Activated B cell treated with CpG ODN at 0.5 μM for 24 hours (primary cell): ENCODE measurements at regions not wholly inside any gene's neighbourhood (a gene's known extent, or its start where the extent isn't known, plus 50 kb on each side); places are given as distances from the start of the nearest gene placed in this dataset.
"Not testable (repeated sequence)": the region's sequence is repeated elsewhere in the genome, so short reads cannot be mapped to it uniquely, and the experiment has no call there.

Experiments
- ATAC-seq: fragments of 200-7000 bp; cut with Tn5 transposase; one replicate; pipeline ENCODE4 v1.10.0; 2021; ENCODE audit warnings: low read depth, mild to moderate bottlenecking, moderate library complexity
- CTCF ChIA-PET: fragments of 350-600 bp; sonication (Branson Sonifier 250); formaldehyde crosslinking; loops from one replicate; lab custom pipeline; 2021; ENCODE audit warnings: antibody characterized with exemption; lab: Charles Lee
- POLR2A ChIA-PET: fragments of 350-600 bp; sonication (Branson Sonifier 250); formaldehyde crosslinking; loops from one replicate; lab custom pipeline; 2021; ENCODE audit warnings: antibody characterized with exemption; lab: Charles Lee
- DNase-seq: peaks from one replicate; pipeline ENCODE4 v3.0.0; 2022
- H3K27ac Mint-ChIP-seq: one replicate; pipeline ENCODE4 v1.8.0; 2020; ENCODE audit warnings: mixed read lengths
- H3K27me3 Mint-ChIP-seq: one replicate; pipeline ENCODE4 v1.8.0; 2021; ENCODE audit warnings: mixed read lengths
- H3K36me3 Mint-ChIP-seq: one replicate; pipeline ENCODE4 v1.8.0; 2021; ENCODE audit warnings: low read depth, mixed read lengths
- H3K4me1 Mint-ChIP-seq: one replicate; pipeline ENCODE4 v1.8.0; 2021; ENCODE audit warnings: mixed read lengths
- H3K4me3 Mint-ChIP-seq: one replicate; pipeline ENCODE4 v1.8.0; 2020; ENCODE audit warnings: mild to moderate bottlenecking, mixed read lengths
- H3K9me3 Mint-ChIP-seq: one replicate; pipeline ENCODE4 v1.8.0; 2020; ENCODE audit warnings: mixed read lengths
- intact Hi-C: fragments of 100-400 bp; cut with micrococcal nuclease; formaldehyde crosslinking; loops from one replicate; pipeline ENCODE4 v1.15.1; 2024

DNA sequence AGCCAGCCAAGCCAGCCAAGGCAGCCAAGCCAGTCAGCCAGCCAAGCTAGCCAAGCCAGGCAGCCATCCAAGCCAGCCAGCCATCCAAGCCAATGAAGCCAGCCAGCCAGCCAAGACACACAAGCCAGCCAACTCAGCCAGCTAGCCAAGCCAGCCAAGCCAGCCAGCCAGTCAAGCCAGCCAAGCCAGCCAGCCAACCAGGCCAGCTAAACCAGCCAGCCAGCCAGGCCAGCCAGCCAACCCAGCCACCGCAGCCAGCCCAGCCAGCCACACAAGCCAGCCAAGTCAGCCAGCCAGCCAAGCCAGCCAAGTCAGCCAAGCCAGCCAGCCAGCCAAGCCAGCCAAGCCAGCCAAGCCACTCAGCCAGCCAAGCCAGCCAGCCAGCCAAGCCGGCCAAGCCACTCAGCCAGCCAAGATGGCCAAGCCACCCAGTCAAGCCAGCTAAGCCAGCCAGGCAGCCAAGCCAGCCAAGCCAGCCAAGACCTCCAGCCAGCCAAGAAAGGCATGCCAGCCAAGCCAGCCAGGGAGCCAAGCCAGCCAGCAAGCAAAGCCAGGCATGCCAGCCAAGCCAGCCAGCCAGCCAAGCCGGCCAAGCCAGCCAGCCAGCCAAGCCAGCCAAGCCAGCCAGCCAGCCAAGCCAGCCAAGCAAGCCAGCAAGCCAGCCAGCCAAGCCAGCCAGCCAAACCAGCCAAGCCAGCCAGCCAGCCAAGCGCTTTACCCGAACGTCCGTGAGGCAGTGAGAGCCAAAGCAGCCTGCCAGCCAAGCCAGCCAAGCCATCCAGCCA, 335.7 kb upstream of the PLGLB2 start:
- H3K27me3 Mint-ChIP-seq, DNase-seq, POLR2A ChIA-PET, H3K27ac Mint-ChIP-seq, H3K4me3 Mint-ChIP-seq, H3K36me3 Mint-ChIP-seq, H3K4me1 Mint-ChIP-seq, CTCF ChIA-PET, H3K9me3 Mint-ChIP-seq, ATAC-seq, intact Hi-C loops: not testable (repeated sequence)

DNA sequence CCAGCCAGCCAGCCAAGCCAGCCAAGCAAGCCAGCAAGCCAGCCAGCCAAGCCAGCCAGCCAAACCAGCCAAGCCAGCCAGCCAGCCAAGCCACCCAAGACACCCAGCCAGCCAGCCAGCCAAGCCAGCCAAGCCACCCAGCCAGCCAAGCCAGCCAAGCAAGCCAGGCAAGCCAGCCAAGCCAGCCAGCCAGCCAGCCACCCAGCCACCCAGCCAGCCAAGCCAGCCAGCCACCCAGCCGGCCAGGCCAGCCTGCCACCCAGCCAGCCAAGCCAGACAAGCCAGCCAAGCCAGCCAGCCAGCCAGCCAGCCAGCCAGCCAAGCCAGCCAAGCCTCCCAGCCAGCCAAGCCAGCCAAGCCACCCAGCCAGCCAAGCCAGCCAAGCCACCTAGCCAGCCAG, 333.6 kb upstream of the PLGLB2 start:
- ATAC-seq, H3K4me3 Mint-ChIP-seq, DNase-seq, POLR2A ChIA-PET, H3K36me3 Mint-ChIP-seq, H3K27ac Mint-ChIP-seq, H3K27me3 Mint-ChIP-seq, intact Hi-C loops, CTCF ChIA-PET, H3K4me1 Mint-ChIP-seq, H3K9me3 Mint-ChIP-seq: not testable (repeated sequence)

GRCh38 chr2:87414795-87415570, 332.9 kb upstream of the PLGLB2 start:
- not testable (repeated sequence) for H3K27me3 Mint-ChIP-seq

GRCh38 chr2:87415586-87416265, 332.2 kb upstream of the PLGLB2 start:
- CTCF ChIA-PET, H3K9me3 Mint-ChIP-seq, DNase-seq, H3K4me3 Mint-ChIP-seq, H3K27me3 Mint-ChIP-seq, intact Hi-C loops, H3K36me3 Mint-ChIP-seq, ATAC-seq, POLR2A ChIA-PET, H3K27ac Mint-ChIP-seq, H3K4me1 Mint-ChIP-seq: not testable (repeated sequence)

More at GRCh38 chr2:87414795-87415570, 332.9 kb upstream of the PLGLB2 start:
- H3K4me3 Mint-ChIP-seq, POLR2A ChIA-PET, intact Hi-C loops, H3K4me1 Mint-ChIP-seq, CTCF ChIA-PET, ATAC-seq, H3K9me3 Mint-ChIP-seq, H3K36me3 Mint-ChIP-seq, H3K27ac Mint-ChIP-seq, DNase-seq: not testable (repeated sequence)

GRCh38 chr2:87416266-87416592, 331.7 kb upstream of the PLGLB2 start:
- H3K27me3 Mint-ChIP-seq, H3K9me3 Mint-ChIP-seq, CTCF ChIA-PET, H3K4me1 Mint-ChIP-seq, DNase-seq, POLR2A ChIA-PET, H3K27ac Mint-ChIP-seq, ATAC-seq, H3K36me3 Mint-ChIP-seq, H3K4me3 Mint-ChIP-seq, intact Hi-C loops: not testable (repeated sequence)

DNA sequence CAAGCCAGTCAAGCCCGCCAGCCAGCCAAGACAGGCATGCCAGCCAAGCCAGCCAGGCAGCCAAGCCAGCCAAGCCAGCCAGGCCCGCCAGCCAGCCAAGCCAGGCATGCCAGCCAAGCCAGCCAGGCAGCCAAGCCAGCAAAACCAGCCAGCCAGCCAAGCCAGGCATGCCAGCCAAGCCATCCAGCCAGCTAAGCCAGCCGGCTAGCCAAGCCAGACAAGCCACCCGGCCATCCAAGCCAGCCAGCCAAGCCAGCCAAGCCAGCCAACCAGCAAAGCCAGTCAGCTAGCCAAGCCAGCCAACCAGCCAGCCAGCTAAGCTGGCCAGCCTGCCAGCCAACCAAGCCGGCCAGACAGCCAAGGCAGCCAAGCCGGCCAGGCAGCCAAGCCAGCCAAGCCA, 330.7 kb upstream of the PLGLB2 start:
- not testable (repeated sequence) for H3K27me3 Mint-ChIP-seq, H3K9me3 Mint-ChIP-seq

DNA sequence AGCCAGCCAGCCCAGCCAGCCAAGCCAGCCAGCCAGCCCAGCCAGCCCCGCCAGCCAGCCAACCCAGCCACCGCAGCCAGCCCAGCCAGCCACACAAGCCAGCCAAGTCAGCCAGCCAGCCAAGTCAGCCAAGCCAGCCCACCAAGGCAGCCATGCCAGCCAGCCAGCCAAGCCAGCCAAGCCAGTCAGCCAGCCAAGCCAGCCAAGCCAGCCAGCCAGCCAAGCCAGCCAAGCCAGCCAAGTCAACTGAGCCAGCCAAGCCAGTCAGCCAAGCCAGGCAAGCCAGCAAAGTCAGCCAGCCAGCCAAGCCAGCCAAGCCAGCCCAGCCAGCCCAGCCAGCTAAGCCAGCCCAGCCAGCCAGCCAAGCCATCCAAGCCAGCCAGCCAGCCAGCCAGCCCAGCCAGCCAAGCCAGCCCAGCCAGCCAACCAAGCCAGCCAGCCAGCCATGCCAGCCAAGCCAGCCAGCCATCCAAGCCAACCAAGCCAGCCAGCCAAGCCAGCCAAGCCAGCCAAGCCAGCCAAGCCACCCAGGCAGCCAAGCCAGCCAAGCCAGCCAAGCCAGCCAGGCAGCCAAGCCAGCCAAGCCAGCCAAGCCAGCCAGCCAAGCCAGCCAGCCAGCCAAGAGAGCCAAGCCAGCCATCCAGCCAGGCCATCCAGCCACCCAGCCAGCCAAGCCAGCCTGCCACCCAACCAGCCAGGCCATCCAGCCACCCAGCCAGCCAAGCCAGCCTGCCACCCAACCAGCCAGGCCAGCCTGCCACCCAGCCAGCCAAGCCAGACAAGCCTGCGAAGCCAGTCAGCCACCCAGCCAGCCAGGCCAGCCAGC, 329.9 kb upstream of the PLGLB2 start:
- DNase-seq, H3K4me1 Mint-ChIP-seq, H3K9me3 Mint-ChIP-seq, H3K27ac Mint-ChIP-seq, POLR2A ChIA-PET, H3K4me3 Mint-ChIP-seq, ATAC-seq, CTCF ChIA-PET, H3K27me3 Mint-ChIP-seq, H3K36me3 Mint-ChIP-seq, intact Hi-C loops: not testable (repeated sequence)

More for the DNA sequence above, 330.7 kb upstream of the PLGLB2 start:
- ATAC-seq, POLR2A ChIA-PET, H3K36me3 Mint-ChIP-seq, CTCF ChIA-PET, DNase-seq, H3K4me1 Mint-ChIP-seq, intact Hi-C loops, H3K27ac Mint-ChIP-seq, H3K4me3 Mint-ChIP-seq: not testable (repeated sequence)

- H3K27ac Mint-ChIP-seq, H3K36me3 Mint-ChIP-seq, CTCF ChIA-PET, H3K9me3 Mint-ChIP-seq, intact Hi-C loops, DNase-seq, H3K4me3 Mint-ChIP-seq, ATAC-seq, H3K27me3 Mint-ChIP-seq, H3K4me1 Mint-ChIP-seq, POLR2A ChIA-PET: not testable (repeated sequence)
Measured at GRCh38 chr2:87418823-87419822, 328.8 kb upstream of the PLGLB2 start.

- H3K4me1 Mint-ChIP-seq, DNase-seq, H3K9me3 Mint-ChIP-seq, H3K27ac Mint-ChIP-seq, H3K27me3 Mint-ChIP-seq, intact Hi-C loops, POLR2A ChIA-PET, H3K36me3 Mint-ChIP-seq, CTCF ChIA-PET, ATAC-seq, H3K4me3 Mint-ChIP-seq: not testable (repeated sequence)
Measured at GRCh38 chr2:87419980-87420379, 327.9 kb upstream of the PLGLB2 start.

- H3K36me3 Mint-ChIP-seq, DNase-seq, H3K27me3 Mint-ChIP-seq, H3K27ac Mint-ChIP-seq, H3K4me1 Mint-ChIP-seq, H3K4me3 Mint-ChIP-seq, CTCF ChIA-PET, POLR2A ChIA-PET, intact Hi-C loops, ATAC-seq, H3K9me3 Mint-ChIP-seq: not testable (repeated sequence)
Measured at GRCh38 chr2:87420954-87421353, 326.9 kb upstream of the PLGLB2 start.
